SK-N-SH (cell line): ENCODE measurements at regions not wholly inside any gene's neighbourhood (a gene's known extent, or its start where the extent isn't known, plus 50 kb on each side); places are given as distances from the start of the nearest gene placed in this dataset.

Experiments used
- EP300 ChIP-seq, 2 experiments: IDR thresholded peaks; 2 replicates each; pipeline versions ENCODE4 v1.4.0 to v1.6.1; 2012; ENCODE audit warnings: borderline replicate concordance in 1 of 2, low read depth in 1 of 2, low read length in 1 of 2
- FOXJ3 ChIP-seq: sonication (generic); formaldehyde crosslinking; IDR thresholded peaks from 2 replicates; pipeline ENCODE4 v1.5.1; 2020; ENCODE audit warnings: mild to moderate bottlenecking, missing genetic modification reagents
- REST ChIP-seq: IDR thresholded peaks from 2 replicates; pipeline ENCODE4 v1.6.1; 2012; ENCODE audit warnings: mild to moderate bottlenecking, low read depth, low read length, moderate library complexity
- ZBTB33 ChIP-seq: IDR thresholded peaks from 2 replicates; pipeline ENCODE4 v1.4.0; 2012; ENCODE audit warnings: low read depth, borderline replicate concordance
- TF ChIP-seq, protein P1 (sequence below): fragments of 200-600 bp; sonication (generic); IDR thresholded peaks from 2 replicates; pipeline ENCODE4 v1.6.1; 2017; ENCODE audit warnings: antibody characterized with exemption, mild to moderate bottlenecking, moderate library complexity
- TF ChIP-seq, protein P2 (sequence below): IDR thresholded peaks from 2 replicates; pipeline ENCODE4; 2012
- TF ChIP-seq, protein P3 (sequence below): fragments of 150-350 bp; IDR thresholded peaks from 2 replicates; pipeline ENCODE4 v1.6.1; 2017; ENCODE audit warnings: antibody characterized with exemption, low read length, low read depth, borderline replicate concordance

GRCh38 chr9:110025551-110026170, 182.3 kb downstream of the C9orf152 start:
- TF ChIP-seq FOXJ3 (CRISPR knock-in tag) = no peak
- TF ChIP-seq, protein P1, sequence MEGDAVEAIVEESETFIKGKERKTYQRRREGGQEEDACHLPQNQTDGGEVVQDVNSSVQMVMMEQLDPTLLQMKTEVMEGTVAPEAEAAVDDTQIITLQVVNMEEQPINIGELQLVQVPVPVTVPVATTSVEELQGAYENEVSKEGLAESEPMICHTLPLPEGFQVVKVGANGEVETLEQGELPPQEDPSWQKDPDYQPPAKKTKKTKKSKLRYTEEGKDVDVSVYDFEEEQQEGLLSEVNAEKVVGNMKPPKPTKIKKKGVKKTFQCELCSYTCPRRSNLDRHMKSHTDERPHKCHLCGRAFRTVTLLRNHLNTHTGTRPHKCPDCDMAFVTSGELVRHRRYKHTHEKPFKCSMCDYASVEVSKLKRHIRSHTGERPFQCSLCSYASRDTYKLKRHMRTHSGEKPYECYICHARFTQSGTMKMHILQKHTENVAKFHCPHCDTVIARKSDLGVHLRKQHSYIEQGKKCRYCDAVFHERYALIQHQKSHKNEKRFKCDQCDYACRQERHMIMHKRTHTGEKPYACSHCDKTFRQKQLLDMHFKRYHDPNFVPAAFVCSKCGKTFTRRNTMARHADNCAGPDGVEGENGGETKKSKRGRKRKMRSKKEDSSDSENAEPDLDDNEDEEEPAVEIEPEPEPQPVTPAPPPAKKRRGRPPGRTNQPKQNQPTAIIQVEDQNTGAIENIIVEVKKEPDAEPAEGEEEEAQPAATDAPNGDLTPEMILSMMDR = no peak
- TF ChIP-seq, protein P2, sequence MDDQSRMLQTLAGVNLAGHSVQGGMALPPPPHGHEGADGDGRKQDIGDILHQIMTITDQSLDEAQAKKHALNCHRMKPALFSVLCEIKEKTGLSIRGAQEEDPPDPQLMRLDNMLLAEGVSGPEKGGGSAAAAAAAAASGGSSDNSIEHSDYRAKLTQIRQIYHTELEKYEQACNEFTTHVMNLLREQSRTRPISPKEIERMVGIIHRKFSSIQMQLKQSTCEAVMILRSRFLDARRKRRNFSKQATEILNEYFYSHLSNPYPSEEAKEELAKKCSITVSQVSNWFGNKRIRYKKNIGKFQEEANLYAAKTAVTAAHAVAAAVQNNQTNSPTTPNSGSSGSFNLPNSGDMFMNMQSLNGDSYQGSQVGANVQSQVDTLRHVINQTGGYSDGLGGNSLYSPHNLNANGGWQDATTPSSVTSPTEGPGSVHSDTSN = no peak
- no peak for TF ChIP-seq EP300 (IDR thresholded peaks at IDR 0.05; ENCODE audit: borderline replicate concordance in 1 of 2, low read depth in 1 of 2, low read length in 1 of 2)
- TF ChIP-seq ZBTB33 = no peak
- TF ChIP-seq, protein P3, sequence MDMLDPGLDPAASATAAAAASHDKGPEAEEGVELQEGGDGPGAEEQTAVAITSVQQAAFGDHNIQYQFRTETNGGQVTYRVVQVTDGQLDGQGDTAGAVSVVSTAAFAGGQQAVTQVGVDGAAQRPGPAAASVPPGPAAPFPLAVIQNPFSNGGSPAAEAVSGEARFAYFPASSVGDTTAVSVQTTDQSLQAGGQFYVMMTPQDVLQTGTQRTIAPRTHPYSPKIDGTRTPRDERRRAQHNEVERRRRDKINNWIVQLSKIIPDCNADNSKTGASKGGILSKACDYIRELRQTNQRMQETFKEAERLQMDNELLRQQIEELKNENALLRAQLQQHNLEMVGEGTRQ = no peak
- TF ChIP-seq REST = no peak
